ENCODE measurements at regions not wholly inside any gene's neighbourhood (a gene's known extent, or its start where the extent isn't known, plus 50 kb on each side); places are given as distances from the start of the nearest gene placed in this dataset.

GRCh38 chr6:85118233-85118632 lies 331.6 kb upstream of the NT5E start:
- peak; percentile 40 for TF ChIP-seq CTCF (IDR thresholded peaks at IDR 0.05; ENCODE audit: low read depth, low read length)
- no peak for TF ChIP-seq POLR2A (IDR thresholded peaks at IDR 0.05; ENCODE audit: extremely low read depth, insufficient read length)
- peak; percentile 8 for DNase-seq (ENCODE audit: low read depth)
- no peak overlapping the region for H3K4me3 ChIP-seq (ENCODE audit: low read depth, low read length)

- no peak overlapping the region for H3K4me3 ChIP-seq (ENCODE audit: low read depth, low read length)
- DNase-seq (ENCODE audit: low read depth): no peak
- TF ChIP-seq MAX (IDR thresholded peaks at IDR 0.05; ENCODE audit: low read depth, low read length) (no peak), POLR2A (IDR thresholded peaks at IDR 0.05; ENCODE audit: extremely low read depth, insufficient read length) (no peak), CTCF (IDR thresholded peaks at IDR 0.05; ENCODE audit: low read depth, low read length) (no peak), MYC (IDR thresholded peaks at IDR 0.05; ENCODE audit: low read depth, low read length) (no peak)
These were observed 333.4 kb upstream of the NT5E start for GRCh38 chr6:85116475-85116874.

GRCh38 chr6:85115876-85116275 lies 334.0 kb upstream of the NT5E start:
- H3K4me3 ChIP-seq (ENCODE audit: low read depth, low read length): no peak overlapping the region
- TF ChIP-seq POLR2A (IDR thresholded peaks at IDR 0.05; ENCODE audit: extremely low read depth, insufficient read length): no peak
- TF ChIP-seq CTCF (IDR thresholded peaks at IDR 0.05; ENCODE audit: low read depth, low read length): no peak
- TF ChIP-seq MYC (IDR thresholded peaks at IDR 0.05; ENCODE audit: low read depth, low read length): no peak
- TF ChIP-seq MAX (IDR thresholded peaks at IDR 0.05; ENCODE audit: low read depth, low read length): no peak
- DNase-seq (ENCODE audit: low read depth): no peak

- TF ChIP-seq MAX (IDR thresholded peaks at IDR 0.05; ENCODE audit: low read depth, low read length) (no peak), POLR2A (IDR thresholded peaks at IDR 0.05; ENCODE audit: extremely low read depth, insufficient read length) (no peak), MYC (IDR thresholded peaks at IDR 0.05; ENCODE audit: low read depth, low read length) (no peak), CTCF (IDR thresholded peaks at IDR 0.05; ENCODE audit: low read depth, low read length) (no peak)
- no peak overlapping the region for H3K4me3 ChIP-seq (ENCODE audit: low read depth, low read length)
- DNase-seq (ENCODE audit: low read depth): no peak
These were observed 334.5 kb upstream of the NT5E start for GRCh38 chr6:85115376-85115775.

GRCh38 chr6:85114581-85114935 lies 335.3 kb upstream of the NT5E start:
- TF ChIP-seq POLR2A (IDR thresholded peaks at IDR 0.05; ENCODE audit: extremely low read depth, insufficient read length) (no peak), MYC (IDR thresholded peaks at IDR 0.05; ENCODE audit: low read depth, low read length) (no peak), CTCF (IDR thresholded peaks at IDR 0.05; ENCODE audit: low read depth, low read length) (no peak), MAX (IDR thresholded peaks at IDR 0.05; ENCODE audit: low read depth, low read length) (no peak)
- DNase-seq (ENCODE audit: low read depth): no peak
- H3K4me3 ChIP-seq (ENCODE audit: low read depth, low read length): no peak overlapping the region

- H3K4me3 ChIP-seq (ENCODE audit: low read depth, low read length): no peak overlapping the region
- TF ChIP-seq POLR2A (IDR thresholded peaks at IDR 0.05; ENCODE audit: extremely low read depth, insufficient read length) (no peak), MAX (IDR thresholded peaks at IDR 0.05; ENCODE audit: low read depth, low read length) (no peak), CTCF (IDR thresholded peaks at IDR 0.05; ENCODE audit: low read depth, low read length) (no peak), MYC (IDR thresholded peaks at IDR 0.05; ENCODE audit: low read depth, low read length) (no peak)
- DNase-seq (ENCODE audit: low read depth): no peak
These were observed 335.8 kb upstream of the NT5E start for GRCh38 chr6:85113934-85114580.
